ENCODE measurements at regions not wholly inside any gene's neighbourhood (a gene's known extent, or its start where the extent isn't known, plus 50 kb on each side); places are given as distances from the start of the nearest gene placed in this dataset.

GRCh38 chr2:120654381-120655134, 81.1 kb upstream of the GLI2 start:
- no peak for TF ChIP-seq CTCF (conservative IDR thresholded peaks at IDR 0.05; ENCODE audit: low read depth in 2 of 2)
- TF ChIP-seq EZH2 (IDR thresholded peaks at IDR 0.05; ENCODE audit: low read depth, unreplicated experiment): no peak
- no peak for TF ChIP-seq EZH2phosphoT487 (IDR thresholded peaks at IDR 0.05; ENCODE audit: unreplicated experiment)
- TF ChIP-seq REST (IDR thresholded peaks at IDR 0.05; ENCODE audit: unreplicated experiment): no peak
- TF ChIP-seq POLR2AphosphoS5 (IDR thresholded peaks at IDR 0.05; ENCODE audit: low read depth): no peak
- no peak for TF ChIP-seq STAT1 (IDR thresholded peaks at IDR 0.05; ENCODE audit: unreplicated experiment)
- no peak for TF ChIP-seq CREB1 (CRISPR knock-in tag; IDR thresholded peaks at IDR 0.05; ENCODE audit: low read depth)
- TF ChIP-seq JUNB (IDR thresholded peaks at IDR 0.05; ENCODE audit: unreplicated experiment): no peak
- TF ChIP-seq ZNF331 (CRISPR knock-in tag; IDR thresholded peaks at IDR 0.05; ENCODE audit: low read depth): no peak
- TF ChIP-seq, protein P1, sequence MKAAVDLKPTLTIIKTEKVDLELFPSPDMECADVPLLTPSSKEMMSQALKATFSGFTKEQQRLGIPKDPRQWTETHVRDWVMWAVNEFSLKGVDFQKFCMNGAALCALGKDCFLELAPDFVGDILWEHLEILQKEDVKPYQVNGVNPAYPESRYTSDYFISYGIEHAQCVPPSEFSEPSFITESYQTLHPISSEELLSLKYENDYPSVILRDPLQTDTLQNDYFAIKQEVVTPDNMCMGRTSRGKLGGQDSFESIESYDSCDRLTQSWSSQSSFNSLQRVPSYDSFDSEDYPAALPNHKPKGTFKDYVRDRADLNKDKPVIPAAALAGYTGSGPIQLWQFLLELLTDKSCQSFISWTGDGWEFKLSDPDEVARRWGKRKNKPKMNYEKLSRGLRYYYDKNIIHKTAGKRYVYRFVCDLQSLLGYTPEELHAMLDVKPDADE (IDR thresholded peaks at IDR 0.05): no peak
- no peak for TF ChIP-seq NANOG (IDR thresholded peaks at IDR 0.05; ENCODE audit: borderline replicate concordance)
- TF ChIP-seq ZNF114 (CRISPR knock-in tag; IDR thresholded peaks at IDR 0.05): no peak
- TF ChIP-seq, protein P2, sequence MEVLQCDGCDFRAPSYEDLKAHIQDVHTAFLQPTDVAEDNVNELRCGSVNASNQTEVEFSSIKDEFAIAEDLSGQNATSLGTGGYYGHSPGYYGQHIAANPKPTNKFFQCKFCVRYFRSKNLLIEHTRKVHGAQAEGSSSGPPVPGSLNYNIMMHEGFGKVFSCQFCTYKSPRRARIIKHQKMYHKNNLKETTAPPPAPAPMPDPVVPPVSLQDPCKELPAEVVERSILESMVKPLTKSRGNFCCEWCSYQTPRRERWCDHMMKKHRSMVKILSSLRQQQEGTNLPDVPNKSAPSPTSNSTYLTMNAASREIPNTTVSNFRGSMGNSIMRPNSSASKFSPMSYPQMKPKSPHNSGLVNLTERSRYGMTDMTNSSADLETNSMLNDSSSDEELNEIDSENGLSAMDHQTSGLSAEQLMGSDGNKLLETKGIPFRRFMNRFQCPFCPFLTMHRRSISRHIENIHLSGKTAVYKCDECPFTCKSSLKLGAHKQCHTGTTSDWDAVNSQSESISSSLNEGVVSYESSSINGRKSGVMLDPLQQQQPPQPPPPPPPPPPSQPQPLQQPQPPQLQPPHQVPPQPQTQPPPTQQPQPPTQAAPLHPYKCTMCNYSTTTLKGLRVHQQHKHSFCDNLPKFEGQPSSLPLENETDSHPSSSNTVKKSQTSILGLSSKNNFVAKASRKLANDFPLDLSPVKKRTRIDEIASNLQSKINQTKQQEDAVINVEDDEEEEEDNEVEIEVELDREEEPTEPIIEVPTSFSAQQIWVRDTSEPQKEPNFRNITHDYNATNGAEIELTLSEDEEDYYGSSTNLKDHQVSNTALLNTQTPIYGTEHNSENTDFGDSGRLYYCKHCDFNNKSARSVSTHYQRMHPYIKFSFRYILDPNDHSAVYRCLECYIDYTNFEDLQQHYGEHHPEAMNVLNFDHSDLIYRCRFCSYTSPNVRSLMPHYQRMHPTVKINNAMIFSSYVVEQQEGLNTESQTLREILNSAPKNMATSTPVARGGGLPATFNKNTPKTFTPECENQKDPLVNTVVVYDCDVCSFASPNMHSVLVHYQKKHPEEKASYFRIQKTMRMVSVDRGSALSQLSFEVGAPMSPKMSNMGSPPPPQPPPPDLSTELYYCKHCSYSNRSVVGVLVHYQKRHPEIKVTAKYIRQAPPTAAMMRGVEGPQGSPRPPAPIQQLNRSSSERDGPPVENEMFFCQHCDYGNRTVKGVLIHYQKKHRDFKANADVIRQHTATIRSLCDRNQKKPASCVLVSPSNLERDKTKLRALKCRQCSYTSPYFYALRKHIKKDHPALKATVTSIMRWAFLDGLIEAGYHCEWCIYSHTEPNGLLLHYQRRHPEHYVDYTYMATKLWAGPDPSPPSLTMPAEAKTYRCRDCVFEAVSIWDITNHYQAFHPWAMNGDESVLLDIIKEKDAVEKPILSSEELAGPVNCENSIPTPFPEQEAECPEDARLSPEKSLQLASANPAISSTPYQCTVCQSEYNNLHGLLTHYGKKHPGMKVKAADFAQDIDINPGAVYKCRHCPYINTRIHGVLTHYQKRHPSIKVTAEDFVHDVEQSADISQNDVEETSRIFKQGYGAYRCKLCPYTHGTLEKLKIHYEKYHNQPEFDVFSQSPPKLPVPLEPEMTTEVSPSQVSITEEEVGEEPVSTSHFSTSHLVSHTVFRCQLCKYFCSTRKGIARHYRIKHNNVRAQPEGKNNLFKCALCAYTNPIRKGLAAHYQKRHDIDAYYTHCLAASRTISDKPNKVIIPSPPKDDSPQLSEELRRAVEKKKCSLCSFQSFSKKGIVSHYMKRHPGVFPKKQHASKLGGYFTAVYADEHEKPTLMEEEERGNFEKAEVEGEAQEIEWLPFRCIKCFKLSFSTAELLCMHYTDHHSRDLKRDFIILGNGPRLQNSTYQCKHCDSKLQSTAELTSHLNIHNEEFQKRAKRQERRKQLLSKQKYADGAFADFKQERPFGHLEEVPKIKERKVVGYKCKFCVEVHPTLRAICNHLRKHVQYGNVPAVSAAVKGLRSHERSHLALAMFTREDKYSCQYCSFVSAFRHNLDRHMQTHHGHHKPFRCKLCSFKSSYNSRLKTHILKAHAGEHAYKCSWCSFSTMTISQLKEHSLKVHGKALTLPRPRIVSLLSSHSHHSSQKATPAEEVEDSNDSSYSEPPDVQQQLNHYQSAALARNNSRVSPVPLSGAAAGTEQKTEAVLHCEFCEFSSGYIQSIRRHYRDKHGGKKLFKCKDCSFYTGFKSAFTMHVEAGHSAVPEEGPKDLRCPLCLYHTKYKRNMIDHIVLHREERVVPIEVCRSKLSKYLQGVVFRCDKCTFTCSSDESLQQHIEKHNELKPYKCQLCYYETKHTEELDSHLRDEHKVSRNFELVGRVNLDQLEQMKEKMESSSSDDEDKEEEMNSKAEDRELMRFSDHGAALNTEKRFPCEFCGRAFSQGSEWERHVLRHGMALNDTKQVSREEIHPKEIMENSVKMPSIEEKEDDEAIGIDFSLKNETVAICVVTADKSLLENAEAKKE (CRISPR knock-in tag; IDR thresholded peaks at IDR 0.05): no peak
